ENCODE measurements at regions not wholly inside any gene's neighbourhood (a gene's known extent, or its start where the extent isn't known, plus 50 kb on each side); places are given as distances from the start of the nearest gene placed in this dataset.

DNA sequence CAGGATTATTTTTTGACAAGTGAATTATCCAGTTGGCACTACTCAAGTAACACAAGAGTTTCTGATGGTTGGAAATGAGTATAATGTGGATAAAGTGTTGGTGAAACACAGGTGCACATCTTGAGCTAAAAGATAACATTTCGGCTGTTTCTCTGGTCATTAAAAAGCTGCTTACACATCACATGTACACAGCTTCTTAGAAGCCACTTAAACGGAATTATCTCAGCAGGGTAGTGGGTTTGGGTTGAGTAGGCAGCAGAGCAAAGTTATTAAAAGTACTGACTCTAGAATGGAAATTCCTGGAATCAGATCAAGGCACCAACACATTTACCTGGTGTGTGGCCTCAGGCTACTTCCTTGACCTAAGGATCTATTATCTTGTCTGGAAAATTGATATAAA is 55.4 kb upstream of the RASSF6 start:
- Histone ChIP-seq H4K20me1 (replicated peaks; ENCODE audit: control insufficient read depth, extremely low read depth, insufficient read depth, low read length) (no peaks in the 10 kb centered on the region), H3K9me1 (replicated peaks; ENCODE audit: control insufficient read depth, extremely low read depth, insufficient read depth, low read length) (no peaks in the 10 kb centered on the region), H3K27ac (ENCODE audit: insufficient read depth, low read depth, low read length) (no peak overlapping the region), H3K27me3 (ENCODE audit: control insufficient read depth in 2 of 2, insufficient read depth in 2 of 2, low read length in 2 of 2) (no peaks in the 10 kb centered on the region), H3K79me2 (ENCODE audit: control insufficient read depth, insufficient read depth, low read length) (no peaks in the 10 kb centered on the region), H3K9ac (replicated peaks; ENCODE audit: extremely low read depth, insufficient read depth, low read length) (no peak overlapping the region), H3K4me1 (ENCODE audit: control insufficient read depth, extremely low read depth, insufficient read depth, low read length) (peaks cover 27% of the 10 kb centered on the region), H2AFZ (ENCODE audit: low read depth, low read length) (no peak overlapping the region), H3K36me3 (ENCODE audit: control insufficient read depth in 2 of 2, extremely low read depth in 1 of 2, insufficient read depth in 2 of 2, low read length in 2 of 2) (no peaks in the 10 kb centered on the region), H3K9me3 (replicated peaks; ENCODE audit: control insufficient read depth, insufficient read depth, low read length) (no peaks in the 10 kb centered on the region), H3K4me3 (replicated peaks in 1 of 3; ENCODE audit: insufficient read depth in 1 of 3, low read depth in 1 of 3, low read length in 3 of 3) (no peak overlapping the region), H3K4me2 (ENCODE audit: insufficient read depth, low read length) (no peak overlapping the region)
- FAIRE-seq: no peak
- POLR2A ChIA-PET: no interaction called here
- CTCF ChIA-PET: interaction anchor here (0.8 to 1.8 kb wide), 5 partner anchors 14 to 459 kb away, joined by 3 to 7 read pairs (median 4); partner anchors contain the start of genes CXCL3 and CXCL8
- BruUV-seq (replicated peaks): no TSS peak
- dilution Hi-C loops (cut with MboI; ENCODE audit: extremely low pct_ligation_motif_present, low sequenced_read_pairs) (no loop called here), intact Hi-C loops (cut with micrococcal nuclease) (no loop called here)
- TF ChIP-seq EZH2 (IDR thresholded peaks at IDR 0.05; ENCODE audit: borderline replicate concordance, low read depth, low read length, severe bottlenecking) (no peak), JUN (IDR thresholded peaks at IDR 0.05; ENCODE audit: borderline replicate concordance, insufficient read depth, insufficient read length, low read depth) (no peak), MYC (IDR thresholded peaks at IDR 0.05; ENCODE audit: low read depth, low read length) (no peak), POLR2AphosphoS5 (IDR thresholded peaks at IDR 0.05; ENCODE audit: insufficient read depth, low read depth, low read length) (no peak), FOS (IDR thresholded peaks at IDR 0.05; ENCODE audit: borderline replicate concordance, insufficient read depth, low read length) (no peak), POLR2A (IDR thresholded peaks at IDR 0.05; ENCODE audit: low read depth, low read length) (no peak), GATA2 (IDR thresholded peaks at IDR 0.05; ENCODE audit: insufficient read depth, insufficient read length, low read depth, low read length) (no peak)
- TF ChIP-seq, protein P1, sequence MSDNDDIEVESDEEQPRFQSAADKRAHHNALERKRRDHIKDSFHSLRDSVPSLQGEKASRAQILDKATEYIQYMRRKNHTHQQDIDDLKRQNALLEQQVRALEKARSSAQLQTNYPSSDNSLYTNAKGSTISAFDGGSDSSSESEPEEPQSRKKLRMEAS (IDR thresholded peaks at IDR 0.05; ENCODE audit: insufficient read depth, insufficient read length): no peak
- TF ChIP-seq, protein P2, sequence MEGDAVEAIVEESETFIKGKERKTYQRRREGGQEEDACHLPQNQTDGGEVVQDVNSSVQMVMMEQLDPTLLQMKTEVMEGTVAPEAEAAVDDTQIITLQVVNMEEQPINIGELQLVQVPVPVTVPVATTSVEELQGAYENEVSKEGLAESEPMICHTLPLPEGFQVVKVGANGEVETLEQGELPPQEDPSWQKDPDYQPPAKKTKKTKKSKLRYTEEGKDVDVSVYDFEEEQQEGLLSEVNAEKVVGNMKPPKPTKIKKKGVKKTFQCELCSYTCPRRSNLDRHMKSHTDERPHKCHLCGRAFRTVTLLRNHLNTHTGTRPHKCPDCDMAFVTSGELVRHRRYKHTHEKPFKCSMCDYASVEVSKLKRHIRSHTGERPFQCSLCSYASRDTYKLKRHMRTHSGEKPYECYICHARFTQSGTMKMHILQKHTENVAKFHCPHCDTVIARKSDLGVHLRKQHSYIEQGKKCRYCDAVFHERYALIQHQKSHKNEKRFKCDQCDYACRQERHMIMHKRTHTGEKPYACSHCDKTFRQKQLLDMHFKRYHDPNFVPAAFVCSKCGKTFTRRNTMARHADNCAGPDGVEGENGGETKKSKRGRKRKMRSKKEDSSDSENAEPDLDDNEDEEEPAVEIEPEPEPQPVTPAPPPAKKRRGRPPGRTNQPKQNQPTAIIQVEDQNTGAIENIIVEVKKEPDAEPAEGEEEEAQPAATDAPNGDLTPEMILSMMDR (IDR thresholded peaks at IDR 0.05; ENCODE audit: extremely low read depth in 1 of 2, insufficient read depth in 1 of 2, low read depth in 1 of 2, low read length in 2 of 2): no peak
- DNase-seq (ENCODE audit: low read depth, low spot score): no peak
